ENCODE measurements at regions not wholly inside any gene's neighbourhood (a gene's known extent, or its start where the extent isn't known, plus 50 kb on each side); places are given as distances from the start of the nearest gene placed in this dataset.
"Not testable (repeated sequence)": the region's sequence is repeated elsewhere in the genome, so short reads cannot be mapped to it uniquely, and the experiment has no call there.

DNA sequence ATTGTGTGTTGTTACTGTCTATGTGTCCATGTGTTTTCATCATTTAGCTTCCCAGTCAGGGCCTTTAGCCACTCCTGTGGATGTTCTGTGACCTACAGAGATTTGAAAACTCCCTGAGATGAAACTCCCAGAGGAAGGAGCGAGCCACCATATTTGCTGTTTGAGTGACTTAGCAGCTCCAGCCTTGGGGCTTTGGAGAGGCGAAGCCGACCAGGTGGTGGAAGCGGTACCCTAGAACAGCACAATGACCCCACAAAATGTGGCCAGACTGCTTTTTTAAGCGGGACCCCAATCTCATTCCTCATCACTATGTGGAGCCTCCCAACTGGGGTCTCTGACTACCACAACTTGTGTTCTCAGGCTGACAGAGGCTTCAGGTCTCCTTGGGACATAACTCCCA, 323.9 kb upstream of the KCND2 start:
- H3K4me3 ChIP-seq (ENCODE audit: control extremely low read depth in 1 of 5, extremely low read depth in 1 of 5, insufficient read depth in 1 of 5, low read depth in 2 of 5, low read length in 4 of 5) = no peak overlapping the region
- DNase-seq (no peak), ATAC-seq (ENCODE audit: low read depth) (no peak)
- no peaks in the 10 kb centered on the region for H3K27me3 ChIP-seq (replicated peaks in 1 of 4; ENCODE audit: control extremely low read depth in 1 of 4, control insufficient read depth in 3 of 4, insufficient read depth in 4 of 4, low read length in 3 of 4)
- H3K79me2 ChIP-seq (ENCODE audit: control insufficient read depth, insufficient read depth, low read length) = no peaks in the 10 kb centered on the region
- WGBS (ENCODE audit: insufficient coverage) = 98% methylated on average over 5 of the region's 5 CpGs
- no peak overlapping the region for H3K9ac ChIP-seq (ENCODE audit: low read length)
- Mint-ChIP-seq H3K4me3 (no peak overlapping the region), H3K9me3 (ENCODE audit: insufficient read depth) (no peaks in the 10 kb centered on the region), H3K27ac (no peak overlapping the region), H3K27me3 (no peaks in the 10 kb centered on the region), H3K4me1 (no peaks in the 10 kb centered on the region)
- no peak overlapping the region for H3K4me2 ChIP-seq (replicated peaks; ENCODE audit: low read depth, low read length, poor library complexity, severe bottlenecking)
- H3K27ac ChIP-seq (ENCODE audit: low read length in 2 of 2) = no peak overlapping the region
- TF ChIP-seq EZH2 (IDR thresholded peaks at IDR 0.05; ENCODE audit: borderline replicate concordance, insufficient read depth, low read depth, low read length, poor library complexity, severe bottlenecking) (no peak), CTCF (IDR thresholded peaks at IDR 0.05) (no peak)
- H3K36me3 ChIP-seq (replicated peaks in 1 of 2; ENCODE audit: control extremely low read depth in 1 of 2, control insufficient read depth in 1 of 2, extremely low read depth in 1 of 2, insufficient read depth in 2 of 2, low read length in 1 of 2) = no peaks in the 10 kb centered on the region
- ChIA-PET POLR2A (no interaction called here), CTCF (no interaction called here)
- peaks cover 0 to 6% (median 0%) of the 10 kb centered on the region in 3 donors for H3K9me3 ChIP-seq (ENCODE audit: control extremely low read depth in 1 of 3, control insufficient read depth in 2 of 3, insufficient read depth in 1 of 3, low read length in 2 of 3)
- intact Hi-C loops (cut with micrococcal nuclease) = no loop called here
- H2AFZ ChIP-seq (ENCODE audit: insufficient read depth, low read depth, low read length, poor library complexity, severe bottlenecking) = no peak overlapping the region
- no peaks in the 10 kb centered on the region for H3K4me1 ChIP-seq (ENCODE audit: control insufficient read depth in 2 of 2, insufficient read depth in 2 of 2, low read length in 2 of 2)
- no peaks in the 10 kb centered on the region for H4K20me1 ChIP-seq (ENCODE audit: control insufficient read depth, insufficient read depth, low read length, poor library complexity, severe bottlenecking)

- H3K4me3 ChIP-seq (ENCODE audit: control extremely low read depth in 1 of 5, extremely low read depth in 1 of 5, insufficient read depth in 1 of 5, low read depth in 2 of 5, low read length in 4 of 5); H3K4me1 ChIP-seq (ENCODE audit: control insufficient read depth in 2 of 2, insufficient read depth in 2 of 2, low read length in 2 of 2); H3K4me2 ChIP-seq (replicated peaks; ENCODE audit: low read depth, low read length, poor library complexity, severe bottlenecking); H3K9me3 Mint-ChIP-seq (ENCODE audit: insufficient read depth); ATAC-seq (ENCODE audit: low read depth); H3K27ac Mint-ChIP-seq; intact Hi-C loops (cut with micrococcal nuclease); H3K9ac ChIP-seq (ENCODE audit: low read length); CTCF ChIA-PET; H3K36me3 ChIP-seq (replicated peaks in 1 of 2; ENCODE audit: control extremely low read depth in 1 of 2, control insufficient read depth in 1 of 2, extremely low read depth in 1 of 2, insufficient read depth in 2 of 2, low read length in 1 of 2); H3K4me3 Mint-ChIP-seq; H3K27ac ChIP-seq (ENCODE audit: low read length in 2 of 2); POLR2A ChIA-PET; H2AFZ ChIP-seq (ENCODE audit: insufficient read depth, low read depth, low read length, poor library complexity, severe bottlenecking); H3K27me3 Mint-ChIP-seq; H3K9me3 ChIP-seq (ENCODE audit: control extremely low read depth in 1 of 3, control insufficient read depth in 2 of 3, insufficient read depth in 1 of 3, low read length in 2 of 3); H3K79me2 ChIP-seq (ENCODE audit: control insufficient read depth, insufficient read depth, low read length); DNase-seq; H3K27me3 ChIP-seq (replicated peaks in 1 of 4; ENCODE audit: control extremely low read depth in 1 of 4, control insufficient read depth in 3 of 4, insufficient read depth in 4 of 4, low read length in 3 of 4); H4K20me1 ChIP-seq (ENCODE audit: control insufficient read depth, insufficient read depth, low read length, poor library complexity, severe bottlenecking); H3K4me1 Mint-ChIP-seq: not testable (repeated sequence)
- WGBS (ENCODE audit: insufficient coverage) = 96% methylated on average over 19 of the region's 30 CpGs
These were observed 322.5 kb upstream of the KCND2 start for GRCh38 chr7:119950390-119951041.

GRCh38 chr7:119951614-119952013, 321.4 kb upstream of the KCND2 start:
- ATAC-seq (ENCODE audit: low read depth); H4K20me1 ChIP-seq (ENCODE audit: control insufficient read depth, insufficient read depth, low read length, poor library complexity, severe bottlenecking); H3K27me3 Mint-ChIP-seq; H3K9me3 Mint-ChIP-seq (ENCODE audit: insufficient read depth); H3K4me1 Mint-ChIP-seq; H3K4me3 ChIP-seq (ENCODE audit: control extremely low read depth in 1 of 5, extremely low read depth in 1 of 5, insufficient read depth in 1 of 5, low read depth in 2 of 5, low read length in 4 of 5); H3K4me2 ChIP-seq (replicated peaks; ENCODE audit: low read depth, low read length, poor library complexity, severe bottlenecking); CTCF ChIA-PET; H3K4me1 ChIP-seq (ENCODE audit: control insufficient read depth in 2 of 2, insufficient read depth in 2 of 2, low read length in 2 of 2); H3K9ac ChIP-seq (ENCODE audit: low read length); DNase-seq; H3K36me3 ChIP-seq (replicated peaks in 1 of 2; ENCODE audit: control extremely low read depth in 1 of 2, control insufficient read depth in 1 of 2, extremely low read depth in 1 of 2, insufficient read depth in 2 of 2, low read length in 1 of 2); H3K27ac ChIP-seq (ENCODE audit: low read length in 2 of 2); H3K4me3 Mint-ChIP-seq; POLR2A ChIA-PET; H3K27ac Mint-ChIP-seq; H2AFZ ChIP-seq (ENCODE audit: insufficient read depth, low read depth, low read length, poor library complexity, severe bottlenecking); H3K9me3 ChIP-seq (ENCODE audit: control extremely low read depth in 1 of 3, control insufficient read depth in 2 of 3, insufficient read depth in 1 of 3, low read length in 2 of 3); H3K27me3 ChIP-seq (replicated peaks in 1 of 4; ENCODE audit: control extremely low read depth in 1 of 4, control insufficient read depth in 3 of 4, insufficient read depth in 4 of 4, low read length in 3 of 4); H3K79me2 ChIP-seq (ENCODE audit: control insufficient read depth, insufficient read depth, low read length); intact Hi-C loops (cut with micrococcal nuclease): not testable (repeated sequence)
- WGBS (ENCODE audit: insufficient coverage) = 96% methylated on average over 19 of the region's 24 CpGs
